SIG-M5 treated with dmso at 0.1 percent for 504 hours (cell line): ENCODE measurements at regions not wholly inside any gene's neighbourhood (a gene's known extent, or its start where the extent isn't known, plus 50 kb on each side); places are given as distances from the start of the nearest gene placed in this dataset.

Experiments used
- DNase-seq: peaks from one replicate; lab custom pipeline; 2025; ENCODE audit not compliant: unreplicated experiment; lab: John Stamatoyannopoulos, UW

GRCh38 chr12:18897823-18898222 lies 159.9 kb downstream of the CAPZA3 start:
- DNase-seq: no peak

GRCh38 chr12:18898470-18898869 lies 160.6 kb downstream of the CAPZA3 start:
- no peak for DNase-seq

GRCh38 chr12:18899162-18899561 lies 161.2 kb downstream of the CAPZA3 start:
- DNase-seq: no peak

GRCh38 chr12:18899678-18900317 lies 161.9 kb downstream of the CAPZA3 start:
- no peak for DNase-seq

- DNase-seq: no peak
Observed at GRCh38 chr12:18905134-18905533, 167.2 kb downstream of the CAPZA3 start.

- no peak for DNase-seq
Observed at GRCh38 chr12:18906395-18906794, 168.5 kb downstream of the CAPZA3 start.

GRCh38 chr12:18907127-18907526 lies 169.2 kb downstream of the CAPZA3 start:
- DNase-seq: no peak

- no peak for DNase-seq
Observed at GRCh38 chr12:18907728-18908127, 169.8 kb downstream of the CAPZA3 start.

- no peak for DNase-seq
Observed at GRCh38 chr12:18908191-18908590, 170.3 kb downstream of the CAPZA3 start.

- DNase-seq: no peak
Observed at GRCh38 chr12:18919871-18920511, 182.1 kb downstream of the CAPZA3 start.

GRCh38 chr12:18922851-18923250 lies 184.9 kb downstream of the CAPZA3 start:
- no peak for DNase-seq

- DNase-seq: no peak
Observed at GRCh38 chr12:18923721-18924120, 185.8 kb downstream of the CAPZA3 start.

GRCh38 chr12:18926188-18926587 lies 188.3 kb downstream of the CAPZA3 start:
- no peak for DNase-seq

- DNase-seq: no peak
Observed at GRCh38 chr12:18932211-18932610, 194.3 kb downstream of the CAPZA3 start.

- no peak for DNase-seq
Observed at GRCh38 chr12:18932715-18933114, 194.8 kb downstream of the CAPZA3 start.

GRCh38 chr12:18935371-18935965 lies 194.1 kb upstream of the PLEKHA5 start:
- DNase-seq: no peak

GRCh38 chr12:18939051-18939450 lies 190.5 kb upstream of the PLEKHA5 start:
- no peak for DNase-seq

GRCh38 chr12:18942669-18943068 lies 186.9 kb upstream of the PLEKHA5 start:
- DNase-seq: no peak

GRCh38 chr12:18943200-18943599 lies 186.3 kb upstream of the PLEKHA5 start:
- DNase-seq: no peak

GRCh38 chr12:18946106-18946505 lies 183.4 kb upstream of the PLEKHA5 start:
- DNase-seq: no peak

- DNase-seq: no peak
Observed at GRCh38 chr12:18951218-18951617, 178.3 kb upstream of the PLEKHA5 start.

- no peak for DNase-seq
Observed at GRCh38 chr12:18953505-18953904, 176.0 kb upstream of the PLEKHA5 start.

- no peak for DNase-seq
Observed at GRCh38 chr12:18955594-18955993, 173.9 kb upstream of the PLEKHA5 start.
